Retinal pigment epithelial cell (primary cell): ENCODE measurements at regions not wholly inside any gene's neighbourhood (a gene's known extent, or its start where the extent isn't known, plus 50 kb on each side); places are given as distances from the start of the nearest gene placed in this dataset.
A peak's percentile ranks its signal among the peaks of the same experiment; 100 is the strongest.

Experiments
- DNase-seq: peaks from one replicate; pipeline ENCODE4 v3.0.0-alpha.2; 2010; ENCODE audit warnings: low read depth
- H3K4me3 ChIP-seq: 2 replicates; pipeline ENCODE4 v1.5.1; 2011; ENCODE audit warnings: mild to moderate bottlenecking, low read length, control low read depth, moderate library complexity
- TF ChIP-seq, protein P1 (sequence below): conservative IDR thresholded peaks from 2 replicates; pipeline ENCODE4 v1.5.1; 2011; ENCODE audit warnings: low read depth, low read length, control low read depth, inconsistent platforms

DNA sequence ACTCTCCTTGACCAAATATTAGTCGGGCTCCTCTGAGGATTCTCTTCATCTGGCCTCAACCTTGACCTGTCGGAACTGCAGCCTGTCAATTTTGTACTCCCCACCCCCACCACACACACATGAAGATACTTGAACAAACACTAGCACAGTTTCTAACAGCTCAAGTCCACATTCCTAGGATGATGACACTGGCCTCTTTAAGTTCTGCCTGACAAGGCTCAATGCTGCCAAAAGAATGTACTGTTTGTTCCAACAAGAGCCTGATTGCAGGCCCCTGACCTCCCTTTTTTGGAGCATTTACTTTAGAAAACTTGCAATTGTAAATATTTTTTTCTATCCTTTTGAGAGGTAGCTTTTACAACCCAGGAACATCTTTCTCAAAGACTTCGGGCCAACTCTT lies 169.2 kb upstream of the IRS2 start:
- H3K4me3 ChIP-seq = no peak overlapping the region
- TF ChIP-seq, protein P1, sequence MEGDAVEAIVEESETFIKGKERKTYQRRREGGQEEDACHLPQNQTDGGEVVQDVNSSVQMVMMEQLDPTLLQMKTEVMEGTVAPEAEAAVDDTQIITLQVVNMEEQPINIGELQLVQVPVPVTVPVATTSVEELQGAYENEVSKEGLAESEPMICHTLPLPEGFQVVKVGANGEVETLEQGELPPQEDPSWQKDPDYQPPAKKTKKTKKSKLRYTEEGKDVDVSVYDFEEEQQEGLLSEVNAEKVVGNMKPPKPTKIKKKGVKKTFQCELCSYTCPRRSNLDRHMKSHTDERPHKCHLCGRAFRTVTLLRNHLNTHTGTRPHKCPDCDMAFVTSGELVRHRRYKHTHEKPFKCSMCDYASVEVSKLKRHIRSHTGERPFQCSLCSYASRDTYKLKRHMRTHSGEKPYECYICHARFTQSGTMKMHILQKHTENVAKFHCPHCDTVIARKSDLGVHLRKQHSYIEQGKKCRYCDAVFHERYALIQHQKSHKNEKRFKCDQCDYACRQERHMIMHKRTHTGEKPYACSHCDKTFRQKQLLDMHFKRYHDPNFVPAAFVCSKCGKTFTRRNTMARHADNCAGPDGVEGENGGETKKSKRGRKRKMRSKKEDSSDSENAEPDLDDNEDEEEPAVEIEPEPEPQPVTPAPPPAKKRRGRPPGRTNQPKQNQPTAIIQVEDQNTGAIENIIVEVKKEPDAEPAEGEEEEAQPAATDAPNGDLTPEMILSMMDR = no peak
- no peak for DNase-seq

DNA sequence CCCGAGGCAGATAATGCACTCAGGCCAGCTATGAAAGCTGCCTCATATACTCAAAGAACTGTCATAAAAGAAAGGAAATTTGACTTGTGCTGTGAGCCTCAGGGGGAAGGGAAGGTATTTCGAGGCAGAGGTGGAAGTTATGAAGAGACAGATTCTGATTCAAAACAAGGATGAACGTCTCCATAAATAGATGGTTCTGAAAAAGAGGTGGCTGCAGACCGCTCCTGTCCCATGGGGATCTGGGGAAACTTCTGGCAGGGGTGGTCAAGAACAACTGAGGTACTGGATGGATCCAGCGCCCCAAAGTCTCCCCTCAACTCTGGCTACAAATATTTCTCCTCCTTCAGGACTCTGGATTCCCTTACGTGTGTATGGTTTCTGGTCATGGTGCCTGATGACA lies 168.1 kb upstream of the IRS2 start:
- DNase-seq = no peak
- TF ChIP-seq, protein P1 = no peak

DNA sequence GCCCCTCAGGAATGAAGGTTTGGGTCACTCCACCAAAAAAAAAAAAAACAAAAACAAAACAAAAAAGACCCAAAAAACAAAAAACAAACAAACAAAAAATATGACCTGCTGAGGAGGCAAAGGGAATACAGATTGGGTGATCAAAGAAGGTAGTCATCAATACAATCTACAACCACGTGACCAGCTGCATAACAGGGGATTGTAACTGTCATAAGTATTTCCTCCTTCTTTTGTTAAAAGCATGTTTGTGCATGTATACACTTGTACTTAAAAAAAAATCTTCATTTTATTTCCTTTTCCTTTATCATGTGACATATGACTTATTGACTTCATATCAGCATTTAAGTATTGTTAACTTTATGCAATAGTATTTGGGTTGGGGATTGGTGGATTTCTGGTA lies 165.1 kb upstream of the IRS2 start:
- DNase-seq = no peak
- no peak overlapping the region for H3K4me3 ChIP-seq
- TF ChIP-seq, protein P1 = no peak

More for the DNA sequence above, 168.1 kb upstream of the IRS2 start:
- H3K4me3 ChIP-seq = no peak overlapping the region

DNA sequence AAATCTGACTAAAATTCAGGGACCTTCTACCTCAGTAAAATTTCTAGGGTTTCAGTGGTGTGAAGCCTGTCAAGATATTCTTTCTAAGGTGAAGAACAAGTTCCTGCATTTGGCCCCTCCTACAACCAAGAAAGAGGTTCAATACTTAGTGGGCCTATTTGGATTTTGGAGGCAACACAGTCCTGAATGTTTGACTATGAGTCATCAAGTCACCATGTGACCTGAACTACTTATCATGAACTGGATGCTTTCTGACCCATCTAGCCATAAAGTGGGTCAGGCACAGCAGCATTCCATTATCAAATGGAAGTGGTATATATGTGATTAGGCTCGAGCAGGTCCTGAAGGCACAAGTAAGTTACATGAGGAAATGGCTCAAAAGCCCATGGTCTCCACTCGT lies 163.0 kb upstream of the IRS2 start:
- TF ChIP-seq, protein P1 = no peak
- H3K4me3 ChIP-seq = no peak overlapping the region
- no peak for DNase-seq

DNA sequence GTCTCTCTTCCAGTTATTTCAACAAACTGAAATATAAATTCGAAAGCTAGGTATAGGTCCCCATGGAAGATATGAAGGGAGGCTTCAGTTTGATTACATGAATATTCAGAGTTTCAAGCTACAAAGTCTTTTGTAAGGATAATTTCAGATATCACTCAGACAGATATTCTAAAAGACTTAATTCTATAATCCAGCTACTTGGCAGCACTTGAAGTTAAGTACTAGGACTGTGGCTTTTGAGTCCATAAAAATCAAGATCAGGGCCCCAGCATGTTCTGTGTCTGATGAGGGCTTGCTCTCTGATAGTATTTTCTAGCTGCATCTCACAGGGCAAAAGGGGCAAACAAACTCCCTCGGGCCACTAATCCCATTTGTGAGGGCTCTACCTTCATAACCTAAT lies 160.6 kb upstream of the IRS2 start:
- TF ChIP-seq, protein P1 = no peak
- no peak overlapping the region for H3K4me3 ChIP-seq
- DNase-seq = peak; percentile 60

DNA sequence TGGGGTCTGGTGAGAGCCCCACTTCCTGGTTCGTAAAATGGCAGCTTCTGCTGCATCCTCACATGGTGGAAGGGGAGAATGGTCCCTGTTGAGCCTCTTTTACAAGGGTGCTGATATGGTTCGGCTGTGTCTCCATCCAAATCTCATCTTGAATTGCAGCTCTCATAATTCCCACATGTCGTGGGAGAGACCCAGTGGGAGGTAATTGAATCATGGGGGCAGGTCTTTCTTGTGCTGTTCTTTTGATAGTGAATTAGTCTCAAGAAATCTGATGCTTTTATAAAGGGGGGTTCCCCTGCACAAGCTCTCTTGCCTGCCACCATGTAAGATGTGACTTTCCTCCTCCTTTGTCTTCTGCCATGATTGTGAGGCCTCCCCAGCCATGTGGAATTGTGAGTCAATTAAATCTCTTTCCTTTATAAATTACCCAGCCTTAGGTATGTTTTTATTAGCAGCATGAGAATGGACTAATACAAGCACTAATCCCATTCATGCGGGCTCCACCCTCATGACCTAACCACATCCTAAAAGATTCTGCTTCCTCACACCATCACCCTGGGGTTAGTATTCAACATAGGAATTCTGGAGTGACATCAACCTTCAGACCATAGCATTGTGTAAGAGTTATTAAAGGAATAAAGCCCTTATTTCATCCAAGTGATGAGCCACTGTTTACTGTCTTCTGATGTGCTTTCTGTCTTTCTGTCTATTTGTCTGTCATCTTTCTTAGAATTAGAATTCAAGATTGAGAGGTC lies 159.0 kb upstream of the IRS2 start:
- TF ChIP-seq, protein P1 = no peak
- no peak overlapping the region for H3K4me3 ChIP-seq
- peak; percentile 93 for DNase-seq

DNA sequence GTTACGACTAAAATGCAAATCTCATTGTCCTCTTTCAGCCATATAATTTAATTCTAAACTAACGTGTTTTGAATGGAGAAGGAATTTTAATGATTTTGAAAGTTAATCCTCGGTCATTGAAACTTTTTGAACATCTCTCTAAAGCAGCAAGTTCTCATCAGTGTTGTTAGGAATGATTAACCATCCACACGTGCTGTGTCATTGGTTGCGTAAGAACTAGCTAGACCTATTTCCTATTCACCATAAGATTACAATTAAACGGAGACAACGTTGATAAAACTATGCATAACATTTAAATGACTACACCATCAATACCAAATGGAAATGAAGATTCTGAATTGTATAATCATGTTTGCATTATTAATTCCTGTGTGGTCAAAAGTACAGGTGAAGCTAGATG lies 155.6 kb upstream of the IRS2 start:
- DNase-seq = no peak
- no peak overlapping the region for H3K4me3 ChIP-seq
- TF ChIP-seq, protein P1 = no peak
